GM19035 (cell line): ENCODE measurements at regions not wholly inside any gene's neighbourhood (a gene's known extent, or its start where the extent isn't known, plus 50 kb on each side); places are given as distances from the start of the nearest gene placed in this dataset.
A peak's percentile ranks its signal among the peaks of the same experiment; 100 is the strongest.

Experiments used
- ATAC-seq: cut with Tn5 transposase; IDR thresholded peaks from one replicate; pipeline ENCODE4 v1.9.1; 2021; ENCODE audit not compliant: unreplicated experiment

DNA sequence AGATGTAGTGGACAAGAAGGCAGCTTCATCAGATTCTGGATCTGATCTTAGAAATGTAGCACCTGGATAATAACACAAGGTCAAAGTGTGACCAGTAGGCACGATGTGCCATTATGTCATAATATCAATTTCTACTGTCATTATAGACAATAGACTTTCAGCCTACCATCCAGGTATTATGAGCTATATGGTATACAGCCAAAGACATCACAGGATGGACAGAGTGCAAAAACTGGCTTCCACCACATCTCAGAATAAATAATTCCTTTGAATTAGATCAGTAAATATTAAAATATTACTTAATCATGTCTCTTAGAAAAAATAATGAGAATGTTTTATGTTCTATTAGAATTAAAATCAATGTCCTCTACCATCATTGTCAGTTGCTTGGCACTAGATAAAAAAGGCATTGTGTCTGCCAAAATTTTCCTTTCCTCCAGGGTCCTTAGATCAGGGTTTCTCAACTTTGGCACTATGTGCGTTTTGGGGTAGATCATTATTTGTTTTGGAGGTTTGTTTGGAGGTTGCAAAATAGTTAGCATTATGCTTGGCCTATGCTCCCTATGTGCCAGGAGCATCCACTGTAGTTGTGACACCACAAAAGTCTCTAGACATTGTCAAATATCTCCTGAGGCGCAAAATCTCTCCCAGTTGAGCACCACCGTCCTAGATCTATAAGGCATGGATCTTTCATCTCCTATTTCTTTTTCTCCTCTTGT, 86.7 kb upstream of the NRIP1 start:
- ATAC-seq, result no peak

DNA sequence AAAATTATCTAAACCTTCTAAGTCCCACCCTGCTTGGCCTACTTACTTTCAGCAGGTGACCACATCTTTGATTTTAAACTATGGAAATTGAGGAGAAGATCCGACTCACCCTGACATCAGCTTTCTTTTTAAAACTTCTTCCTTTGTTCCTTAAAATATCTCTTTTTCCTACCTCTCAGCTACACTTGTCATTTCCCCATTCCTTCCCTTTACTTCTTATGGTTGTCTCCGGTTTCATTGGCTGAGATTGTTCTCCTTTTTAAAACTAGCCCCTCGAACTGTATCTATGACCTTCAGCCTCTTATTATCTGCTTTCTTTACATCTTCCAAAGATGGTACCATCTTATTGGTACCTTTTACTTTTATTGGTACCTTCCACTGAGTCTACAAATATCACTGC, 87.8 kb upstream of the NRIP1 start:
- no peak for ATAC-seq

DNA sequence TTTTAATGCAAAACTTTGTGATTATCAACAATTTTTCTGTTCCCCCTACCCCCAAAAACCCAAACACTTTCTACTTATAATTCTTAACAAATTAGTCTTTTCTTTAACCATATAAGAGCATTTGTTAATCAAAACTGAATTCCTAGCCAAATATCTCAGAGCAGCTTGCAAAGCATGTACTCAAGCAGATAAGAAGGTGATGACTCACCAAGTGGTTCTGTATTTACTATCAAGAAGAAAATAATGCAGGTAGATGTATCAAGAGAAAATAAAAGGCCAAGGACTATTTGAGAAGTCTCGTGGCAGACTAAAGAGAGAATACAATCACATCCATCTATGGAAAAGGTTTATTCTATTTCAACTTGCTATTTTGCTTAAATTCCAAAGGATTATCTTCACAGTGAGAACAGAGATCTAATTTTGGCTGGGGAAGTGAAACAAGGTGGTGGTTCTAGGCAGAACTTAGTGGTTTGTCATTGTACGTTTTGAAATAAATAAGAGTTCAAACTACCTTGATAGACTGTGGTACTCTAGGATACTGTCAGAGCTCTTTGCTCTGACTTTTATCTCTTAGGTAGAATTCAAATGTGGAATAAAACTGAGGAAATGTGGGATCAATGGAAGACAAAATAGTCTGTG, 94.7 kb upstream of the NRIP1 start:
- ATAC-seq, result peak; percentile 50

DNA sequence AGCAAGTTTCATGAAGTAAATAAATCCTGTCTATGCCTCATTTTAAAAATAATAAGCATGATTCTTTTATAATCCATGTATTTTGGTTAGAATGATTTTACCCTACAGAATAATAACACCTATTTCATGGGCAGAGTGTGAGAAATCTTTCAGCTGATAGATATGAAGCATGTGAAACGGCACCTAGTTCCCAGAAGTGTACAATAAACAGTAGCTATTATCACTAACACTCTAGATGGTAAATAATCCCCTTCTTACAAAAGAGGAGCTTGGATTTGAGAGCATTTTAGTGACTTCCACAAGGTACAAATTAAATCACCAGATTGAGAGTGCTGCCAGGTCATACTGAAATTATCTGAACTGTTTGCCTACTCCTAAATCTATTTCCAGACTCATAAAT, 95.3 kb upstream of the NRIP1 start:
- ATAC-seq, result no peak

DNA sequence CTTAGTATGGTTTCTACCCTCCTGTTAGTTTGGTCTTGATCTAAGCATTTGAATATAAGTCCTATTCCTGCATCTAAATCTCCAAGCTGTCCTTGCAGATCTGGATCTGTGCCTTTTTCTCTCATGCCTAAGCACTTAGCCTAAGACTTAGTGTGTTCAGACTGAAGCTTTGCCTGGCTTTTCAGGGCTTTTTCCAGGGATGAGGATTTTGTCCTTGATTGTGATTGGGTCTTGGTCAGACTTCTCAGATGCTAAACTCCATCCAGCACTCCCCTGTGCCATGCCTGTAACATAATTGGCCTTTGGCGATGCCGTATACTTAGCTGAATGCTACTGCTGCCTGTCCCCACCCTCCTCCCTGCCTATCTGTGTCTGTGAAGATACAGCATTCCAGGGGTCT, 98.1 kb upstream of the NRIP1 start:
- ATAC-seq, result no peak

DNA sequence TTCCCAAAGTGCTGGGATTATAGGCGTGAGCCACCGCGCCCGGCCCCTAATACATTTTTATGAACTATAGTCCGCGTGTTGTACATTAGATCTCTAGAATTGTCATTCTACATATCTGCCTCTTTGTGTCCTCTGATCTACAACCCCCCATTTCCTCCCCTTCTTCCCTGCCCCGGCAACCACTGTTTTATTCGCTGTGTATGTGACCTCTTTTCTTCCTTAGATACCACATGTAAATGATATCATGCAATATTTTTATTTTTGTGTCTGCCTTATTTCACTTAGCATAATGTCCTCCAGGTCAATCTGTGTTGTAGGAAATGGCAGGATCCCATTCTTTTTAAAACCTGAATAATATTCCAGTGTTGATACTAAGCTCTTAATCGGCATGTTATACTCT, 99.5 kb upstream of the NRIP1 start:
- no peak for ATAC-seq

DNA sequence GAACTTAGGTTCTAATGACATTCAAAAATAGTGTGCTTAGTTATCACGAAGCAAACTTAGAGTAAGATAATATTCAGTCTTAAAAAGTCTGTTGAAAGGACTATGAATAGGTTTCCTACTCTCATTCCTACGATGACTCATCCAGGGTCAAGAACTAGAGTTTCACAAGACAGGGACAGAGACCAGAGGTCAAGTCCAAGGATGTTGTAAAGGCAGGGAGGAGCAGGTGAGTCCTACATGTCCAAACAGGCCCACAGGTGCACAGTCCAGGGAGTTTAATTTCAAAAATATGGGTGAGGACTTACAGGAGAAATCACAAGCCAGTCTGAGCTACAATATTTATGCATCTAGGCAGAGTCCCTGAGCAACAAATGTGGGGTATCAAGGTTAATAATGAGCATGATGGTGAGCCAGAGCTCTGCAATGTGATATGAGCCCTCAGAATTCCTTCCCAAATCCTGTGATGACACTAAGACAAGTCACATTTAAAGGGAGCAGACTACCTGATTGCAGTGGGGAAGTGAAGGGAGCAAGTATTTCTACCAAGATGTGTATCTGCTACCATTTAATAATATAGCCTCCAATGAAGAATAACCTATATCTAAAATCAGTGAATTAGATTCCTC, 100.0 kb upstream of the NRIP1 start:
- no peak for ATAC-seq

DNA sequence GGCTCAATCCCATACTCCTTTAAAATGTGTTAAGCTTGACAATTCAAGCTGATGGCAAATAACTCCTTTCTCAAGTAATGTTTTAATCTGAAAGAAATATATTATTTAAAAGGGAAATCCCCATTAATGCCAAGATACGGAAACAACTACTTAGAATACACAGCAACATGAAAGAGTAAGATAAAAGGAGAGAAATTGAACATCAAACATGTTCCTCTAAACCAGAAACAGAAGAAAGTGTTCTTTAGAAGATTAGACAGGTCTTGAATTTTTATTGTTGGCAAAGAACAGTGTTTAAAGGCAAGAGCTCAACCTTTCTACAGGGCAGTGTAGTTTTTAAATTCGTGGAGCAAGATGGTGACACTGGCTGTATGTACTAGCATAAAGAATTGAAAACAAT, 105.8 kb upstream of the NRIP1 start:
- ATAC-seq, result no peak

DNA sequence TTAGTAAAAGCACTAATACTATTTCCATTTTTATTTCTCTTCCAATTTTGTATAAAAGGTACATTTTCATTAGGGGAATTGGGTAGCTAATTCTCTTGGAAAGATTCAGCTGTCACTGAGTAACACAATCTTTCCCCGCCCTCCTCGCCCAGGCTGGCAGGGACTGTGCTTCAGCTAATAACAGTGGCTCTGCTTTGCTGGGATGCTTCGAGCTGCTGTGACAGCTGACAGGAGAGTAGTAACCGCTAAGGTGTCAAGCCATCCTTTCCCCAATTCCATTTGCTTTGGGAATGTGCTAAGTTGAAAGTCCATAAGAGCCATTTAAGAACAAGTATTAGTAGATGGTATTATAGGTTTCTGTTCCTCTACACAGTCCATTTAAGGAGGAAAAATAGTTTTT, 106.7 kb upstream of the NRIP1 start:
- no peak for ATAC-seq

DNA sequence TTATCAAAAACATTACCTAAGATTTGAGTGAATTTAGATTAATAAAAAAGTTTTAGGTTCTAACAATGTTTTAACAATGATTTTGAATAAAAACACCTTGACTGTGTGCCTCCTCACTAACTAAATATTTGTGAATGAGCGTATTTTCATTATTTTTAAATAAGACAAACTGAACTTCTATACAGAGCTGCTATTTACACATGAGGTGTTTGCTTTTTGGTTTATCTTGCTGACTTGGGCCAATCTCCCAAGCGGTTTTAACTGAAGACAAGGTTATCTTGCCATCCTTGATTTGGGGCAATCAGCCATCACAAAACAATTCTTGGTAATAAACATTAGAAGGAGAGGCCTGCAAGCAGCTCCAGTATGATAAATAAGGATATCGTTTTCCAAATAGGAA, 108.2 kb upstream of the NRIP1 start:
- no peak for ATAC-seq

DNA sequence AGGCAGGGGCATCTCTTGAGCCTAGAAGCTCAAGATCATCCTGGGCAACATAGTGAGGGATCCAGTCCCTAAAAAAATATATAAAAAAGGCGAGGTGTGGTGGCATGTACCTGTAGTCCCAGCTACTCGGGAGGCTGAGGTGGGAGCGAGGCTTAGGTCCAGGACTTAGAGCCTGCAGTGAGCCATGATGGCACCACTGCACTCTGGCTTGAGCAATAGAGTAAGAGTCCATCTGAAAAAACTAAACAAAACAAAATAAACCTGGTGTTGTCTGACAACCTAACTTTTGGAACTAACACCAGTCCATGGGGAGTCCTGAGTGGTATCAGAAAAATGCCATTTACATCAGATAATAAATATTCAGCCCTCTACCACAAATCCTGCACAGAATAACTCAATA, 110.1 kb upstream of the NRIP1 start:
- ATAC-seq, result no peak

DNA sequence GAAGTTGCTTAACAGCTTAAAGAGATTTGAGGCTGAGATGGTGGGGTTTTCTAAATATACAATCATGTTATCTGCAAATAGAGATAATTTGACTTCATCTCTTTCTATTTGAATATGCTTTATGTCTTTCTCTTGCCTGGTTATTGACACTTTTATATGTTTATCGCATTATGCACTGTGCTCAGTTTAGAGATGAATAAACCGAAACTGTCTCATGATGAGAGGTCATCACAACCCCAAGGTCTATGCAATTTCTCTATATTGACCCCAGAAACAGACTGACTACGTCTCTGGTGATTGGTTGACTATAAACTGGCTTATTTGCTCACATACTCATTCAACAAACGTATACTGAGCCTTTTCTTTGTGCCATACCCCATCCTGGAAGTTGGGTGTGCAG, 117.9 kb upstream of the NRIP1 start:
- ATAC-seq, result no peak

DNA sequence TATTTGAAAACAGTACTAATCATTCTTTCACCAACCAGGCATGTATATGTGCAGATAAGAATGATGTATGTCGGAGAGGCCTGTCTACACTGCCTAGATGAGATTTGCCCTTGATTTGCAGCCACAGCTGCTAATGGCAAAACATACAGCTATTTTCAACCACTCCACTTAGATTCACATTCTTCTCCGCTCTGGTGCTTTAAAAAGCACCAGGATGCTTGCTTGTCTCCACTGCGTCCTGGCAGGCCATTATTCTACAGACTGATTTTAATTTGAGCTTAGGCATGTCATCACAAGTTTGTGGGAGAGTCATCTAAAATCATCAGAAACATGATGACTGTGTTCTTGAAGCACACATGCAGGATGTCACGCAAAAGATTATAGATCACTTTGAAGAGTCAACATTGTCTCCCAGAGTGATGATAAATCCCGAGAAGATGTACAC, 119.0 kb upstream of the NRIP1 start:
- no peak for ATAC-seq

DNA sequence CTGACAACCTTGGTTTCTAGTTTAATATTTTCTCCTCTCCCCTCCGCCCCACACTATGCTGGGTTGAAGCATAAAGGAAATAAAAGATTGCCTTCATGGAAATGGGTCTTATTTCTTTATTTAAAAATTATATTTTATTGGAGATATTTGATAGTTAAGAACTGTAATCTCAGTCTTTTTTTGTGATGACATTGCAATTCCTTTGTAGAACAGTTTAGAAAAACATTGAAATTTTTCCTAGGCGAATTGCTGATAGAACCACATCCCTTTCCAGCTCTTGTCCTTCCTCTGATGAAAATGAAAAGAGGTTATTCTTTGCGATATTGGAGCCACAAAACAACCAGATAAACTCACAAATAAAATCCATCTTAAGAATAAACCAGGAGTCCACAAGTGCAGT, 125.6 kb upstream of the NRIP1 start:
- ATAC-seq, result no peak

DNA sequence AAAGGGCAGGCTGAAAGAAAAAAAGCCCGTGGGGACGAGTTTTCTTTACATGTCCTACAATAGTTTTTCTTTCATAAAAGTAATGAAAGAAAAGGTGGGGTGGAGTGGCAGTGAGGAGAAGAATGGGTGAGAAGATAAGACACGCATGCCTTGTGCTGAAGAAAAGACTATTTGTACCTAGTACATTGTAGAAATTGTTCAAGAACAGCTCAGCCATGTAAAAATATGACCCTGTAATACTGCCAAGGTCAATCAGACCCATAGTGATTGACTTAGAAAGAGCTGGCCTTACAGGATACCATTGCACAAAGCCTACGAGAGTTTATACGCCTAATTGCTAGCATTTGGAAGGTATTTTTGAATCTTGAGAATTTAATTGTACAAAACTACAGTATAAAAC, 126.0 kb upstream of the NRIP1 start:
- no peak for ATAC-seq

DNA sequence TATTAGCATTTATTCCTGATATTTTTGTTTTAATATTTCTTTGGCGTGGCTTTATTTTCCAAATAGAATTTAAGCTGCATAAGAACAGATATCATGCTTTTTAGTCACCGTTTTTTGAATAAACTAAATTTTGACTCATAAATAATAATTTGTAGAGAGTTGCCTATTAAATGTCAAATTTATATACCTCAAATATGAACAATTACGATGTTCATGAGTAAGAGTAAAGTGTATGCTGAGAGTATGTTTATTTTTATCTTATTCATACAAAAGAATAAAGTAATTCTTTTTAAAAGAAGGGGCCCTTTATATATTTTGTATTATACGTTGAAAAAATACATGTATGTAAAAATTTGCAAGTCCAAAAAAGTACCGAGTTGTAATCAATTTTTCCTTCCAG, 126.5 kb upstream of the NRIP1 start:
- no peak for ATAC-seq

DNA sequence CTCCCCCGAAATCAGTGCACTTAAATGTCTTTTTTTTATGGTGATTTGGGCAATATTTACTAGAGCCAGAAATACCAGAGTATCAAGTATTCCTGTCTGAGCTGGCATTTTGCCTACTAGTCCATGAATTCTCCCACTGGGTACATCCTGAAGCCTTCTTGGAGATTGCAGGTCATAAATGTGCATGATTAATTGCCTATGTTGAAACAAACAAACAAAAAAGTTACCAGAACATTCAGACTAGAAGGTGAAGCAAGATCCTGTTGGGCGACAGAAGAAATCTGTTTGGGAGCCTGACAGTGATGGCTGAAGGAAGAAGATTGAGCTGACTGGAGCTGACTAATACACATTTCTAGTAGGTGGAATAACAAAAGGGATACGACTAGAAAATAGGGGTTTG, 127.4 kb upstream of the NRIP1 start:
- ATAC-seq, result no peak

DNA sequence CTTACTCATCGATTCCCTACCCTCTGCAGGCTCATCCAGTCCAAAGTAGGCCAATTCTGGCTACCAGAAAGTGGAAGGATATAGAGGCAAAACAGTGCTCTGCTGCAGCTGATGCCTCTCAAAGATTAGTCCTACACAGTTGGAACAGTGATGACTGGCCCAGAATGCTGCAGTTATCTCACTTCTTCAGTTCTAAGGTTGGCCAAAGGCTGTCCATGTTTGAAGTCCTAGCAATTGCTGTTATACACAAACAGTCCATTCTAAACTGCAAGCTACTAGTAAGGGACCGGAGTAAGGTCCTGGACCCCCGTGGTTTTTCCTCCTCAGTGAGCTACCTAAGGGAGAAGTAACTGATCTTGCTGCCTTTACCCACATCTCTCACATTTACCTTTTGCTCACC, 129.1 kb upstream of the NRIP1 start:
- no peak for ATAC-seq

DNA sequence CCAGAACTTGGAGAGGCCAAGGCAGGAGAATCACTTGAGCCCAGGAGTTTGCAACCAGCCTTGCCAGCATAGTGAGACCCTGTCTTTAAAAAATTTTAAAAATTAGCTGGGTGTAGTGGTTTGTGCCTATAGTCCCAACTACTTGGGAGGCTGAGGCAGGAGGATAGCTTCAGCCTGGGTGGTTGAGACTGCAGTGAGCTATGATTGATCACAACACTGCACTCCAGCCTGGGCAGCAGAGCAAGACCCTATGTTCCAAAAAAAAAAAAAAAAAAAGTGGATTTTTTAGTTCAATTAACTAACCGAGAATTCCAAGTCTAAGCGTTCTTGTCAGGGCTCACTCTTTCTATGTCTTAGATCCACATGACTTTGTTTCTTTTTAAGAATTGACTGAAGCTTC, 130.3 kb upstream of the NRIP1 start:
- ATAC-seq, result no peak

DNA sequence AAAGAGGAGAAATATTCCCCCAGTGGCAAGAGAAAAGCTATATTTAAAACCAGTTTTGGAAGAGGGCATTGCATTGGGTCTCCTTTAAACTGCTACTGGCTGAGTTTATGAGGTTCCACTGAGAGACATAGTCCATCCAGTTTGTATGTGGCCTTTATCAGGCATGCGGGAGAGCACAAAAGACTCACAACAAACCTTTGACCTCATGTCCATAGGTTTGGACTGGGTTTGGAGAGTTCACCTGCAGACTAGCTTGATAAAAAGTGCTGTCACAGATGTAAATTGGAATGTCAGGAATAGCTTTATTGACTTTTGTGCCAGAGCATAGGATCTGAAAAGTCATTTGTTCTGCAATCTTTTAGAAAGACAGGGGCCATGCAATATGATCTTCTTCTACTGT, 131.0 kb upstream of the NRIP1 start:
- no peak for ATAC-seq

DNA sequence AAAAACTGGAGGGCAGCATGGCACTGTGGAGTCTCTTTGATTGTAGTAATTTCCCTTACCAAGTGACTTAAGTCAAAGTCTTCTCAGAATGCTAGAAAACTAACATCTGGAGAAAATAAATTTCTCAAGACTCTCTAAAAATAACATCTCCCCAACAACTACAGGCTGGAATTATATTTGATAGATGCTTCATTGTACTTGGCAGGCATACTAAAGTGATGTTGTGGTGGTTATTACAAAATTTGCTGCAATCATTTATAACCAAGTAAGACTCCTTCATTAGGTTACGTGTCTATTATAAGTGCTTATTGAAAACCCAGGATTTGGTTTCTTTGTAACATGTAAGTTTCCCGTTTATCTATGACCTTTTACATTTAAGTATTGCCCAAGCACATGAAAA, 132.9 kb upstream of the NRIP1 start:
- no peak for ATAC-seq
